ENCODE measurements at regions not wholly inside any gene's neighbourhood (a gene's known extent, or its start where the extent isn't known, plus 50 kb on each side); places are given as distances from the start of the nearest gene placed in this dataset.

- Histone ChIP-seq H3K4me1 (replicated peaks in 1 of 4; ENCODE audit: control insufficient read depth in 3 of 4, insufficient read depth in 4 of 4, low read length in 3 of 4) (no peaks in the 10 kb centered on the region), H3K9me3 (ENCODE audit: insufficient read depth in 2 of 2, low read depth in 1 of 2, low read length in 1 of 2) (no peaks in the 10 kb centered on the region), H3K23me2 (ENCODE audit: low read depth, low read length) (no peaks in the 10 kb centered on the region; the same call in 1 of the 2 replicates), H2BK120ac (replicated peaks; ENCODE audit: low read depth, low read length) (no peak overlapping the region), H3K36me3 (ENCODE audit: control insufficient read depth in 2 of 4, insufficient read depth in 4 of 4, low read length in 3 of 4) (no peaks in the 10 kb centered on the region), H3K14ac (ENCODE audit: insufficient read length) (no peak overlapping the region), H3K56ac (replicated peaks; ENCODE audit: insufficient read length, low read depth, low read length) (no peak overlapping the region), H2AK5ac (ENCODE audit: low read depth, low read length) (no peak overlapping the region), H2BK20ac (ENCODE audit: low read length) (no peak overlapping the region), H3K4ac (replicated peaks; ENCODE audit: insufficient read length, low read depth, low read length) (no peak overlapping the region), H3K4me2 (ENCODE audit: insufficient read depth in 1 of 2, low read depth in 2 of 2, low read length in 2 of 2) (no peak overlapping the region), H3K23ac (ENCODE audit: insufficient read length) (no peak overlapping the region), H3K4me3 (ENCODE audit: extremely low read depth in 1 of 4, insufficient read depth in 2 of 4, low read depth in 3 of 4, low read length in 4 of 4) (no peak overlapping the region), H3K79me2 (ENCODE audit: control insufficient read depth in 1 of 2, insufficient read depth in 2 of 2, low read length in 2 of 2) (no peaks in the 10 kb centered on the region), H3K27me3 (replicated peaks in 1 of 4; ENCODE audit: control insufficient read depth in 3 of 4, extremely low read depth in 1 of 4, insufficient read depth in 3 of 4, low read length in 3 of 4) (no peaks in the 10 kb centered on the region), H2BK15ac (ENCODE audit: low read length) (no peak overlapping the region), H3K27ac (ENCODE audit: low read depth, low read length) (no peak overlapping the region), H3K9ac (replicated peaks in 1 of 4; ENCODE audit: extremely low read depth in 1 of 4, low read depth in 3 of 4, low read length in 3 of 4) (no peak overlapping the region), H3K79me1 (ENCODE audit: low read depth, low read length) (no peaks in the 10 kb centered on the region), H4K5ac (ENCODE audit: insufficient read length, low read depth, low read length) (no peak overlapping the region), H3K18ac (ENCODE audit: extremely low read depth, low read length) (no peak overlapping the region), H4K91ac (replicated peaks; ENCODE audit: insufficient read length, low read length) (no peak overlapping the region), H4K20me1 (replicated peaks in 1 of 2; ENCODE audit: control insufficient read depth in 1 of 2, insufficient read depth in 2 of 2, low read length in 2 of 2) (no peaks in the 10 kb centered on the region), H2BK5ac (ENCODE audit: low read depth, low read length) (no peak overlapping the region), H2AFZ (ENCODE audit: low read length) (peak overlapping the region; percentile 41; the same call in 1 of the 2 replicates), H4K8ac (ENCODE audit: extremely low read depth, insufficient read depth, low read length) (no peak overlapping the region), H2BK12ac (ENCODE audit: low read depth, low read length) (no peak overlapping the region)
- CTCF ChIA-PET (ENCODE audit: partially characterized antibody): no interaction called here
- DNase-seq (ENCODE audit: low read depth in 1 of 2, low spot score in 2 of 2) (no peak), FAIRE-seq (no peak)
- TF ChIP-seq CHD1 (IDR thresholded peaks at IDR 0.05; ENCODE audit: low read depth, low read length): no peak
- WGBS, 2 experiments (ENCODE audit: extremely low coverage in 1 of 2, insufficient coverage in 1 of 2, insufficient read length in 1 of 2, insufficient replicate concordance in 2 of 2, low coverage in 1 of 2, low lambda C conversion rate in 2 of 2, missing lambda C conversion rate in 1 of 2): 82% methylated on average over 1 of the region's 1 CpG; no CpG with 5 or more reads in 1 of the 2 experiments
- POLR2A ChIA-PET (ENCODE audit: partially characterized antibody): no interaction called here
Observed at GRCh38 chr6:149140910-149141290, 176.6 kb upstream of the TAB2 start.

Data from H1 (cell line).